Heart right ventricle (tissue), 16 donors: ENCODE measurements at regions not wholly inside any gene's neighbourhood (a gene's known extent, or its start where the extent isn't known, plus 50 kb on each side); places are given as distances from the start of the nearest gene placed in this dataset.
"Not testable (repeated sequence)": the region's sequence is repeated elsewhere in the genome, so short reads cannot be mapped to it uniquely, and the experiment has no call there.

Experiments
- ATAC-seq, 8 donors: fragments of 200-7000 bp; cut with Tn5 transposase; one replicate each; pipeline ENCODE4 v1.9.1; 2020; ENCODE audit warnings: mild to moderate bottlenecking in 8 of 8, moderate library complexity in 8 of 8, moderate number of reproducible peaks in 1 of 8
- DNase-seq, 2 donors: peaks; one replicate each; pipeline ENCODE4 v3.0.0-alpha.2; 2020
- H3K27ac ChIP-seq, 10 donors: fragments of 200-600 bp; sonication (generic) in 2 of 10; one replicate each; pipeline versions ENCODE4 v1.5.0 to v1.8.0; 2020 to 2022; ENCODE audit warnings: mild to moderate bottlenecking in 3 of 10
- H3K27me3 ChIP-seq, 7 donors: fragments of 200-600 bp; one replicate each; pipeline ENCODE4 v1.8.0; 2021 to 2022; ENCODE audit warnings: mild to moderate bottlenecking in 2 of 7
- H3K36me3 ChIP-seq, 9 donors: fragments of 200-600 bp; sonication (generic) in 1 of 9; one replicate each; pipeline versions ENCODE4 v1.5.0 to v1.8.0; 2020 to 2022; ENCODE audit warnings: mild to moderate bottlenecking in 2 of 9
- H3K4me1 ChIP-seq, 9 donors: fragments of 200-600 bp; sonication (generic) in 1 of 9; one replicate each; pipeline versions ENCODE4 v1.5.0 to v1.8.0; 2020 to 2022; ENCODE audit warnings: mild to moderate bottlenecking in 4 of 9
- H3K4me3 ChIP-seq, 10 donors: fragments of 200-600 bp; sonication (generic) in 2 of 10; one replicate each; pipeline versions ENCODE4 v1.5.0 to v1.8.0; 2020 to 2022; ENCODE audit warnings: mild to moderate bottlenecking in 7 of 10, moderate library complexity in 2 of 10
- H3K9me3 ChIP-seq, 11 donors: fragments of 200-600 bp in 10 of 11; sonication (generic) in 2 of 11; one replicate each; pipeline versions ENCODE4 v1.5.0 to v1.8.0; 2013 to 2022; ENCODE audit warnings: mild to moderate bottlenecking in 2 of 11, control low read depth in 1 of 11, moderate library complexity in 1 of 11
- CTCF ChIP-seq, 9 donors: fragments of 200-600 bp; sonication (generic) in 2 of 9; IDR thresholded peaks; one replicate each; pipeline versions ENCODE4 v1.5.0 to v1.8.0; 2021 to 2022; ENCODE audit warnings: antibody characterized with exemption in 9 of 9, mild to moderate bottlenecking in 5 of 9, moderate library complexity in 1 of 9
- WGBS, 2 donors: extraction: QIAGEN DNeasy Blood & Tissue Kit; methylation state at CpG; one replicate each; pipeline ENCODE4 v1.1.7; 2013; ENCODE audit warnings: inconsistent platforms in 1 of 2; 5-methylcytosine and 5-hydroxymethylcytosine counted together
- intact Hi-C, 10 donors: fragments of 100-400 bp; cut with DNase I; formaldehyde crosslinking; loops; one replicate each; pipeline versions ENCODE4 v1.11.1 to v1.14.2; 2022
- donor health status: Arrhythmogenic right ventricular cardiomyopathy.
- donor health status: ischemic (EF 13 %, LVEDD 7.1; RV severe dilation, severe dysfunction).
- donor health status: healthy with polysubstance abuse.
- donor health status: DM: no; HTN: yes; CAD: no.
- donor health status: DM: no; HTN: no; CAD: no.
- donor health status: ischemic (EF 25% LVEDD 6.9; RV normal size, moderate dysfunction).
- donor health status: ischemic (EF 25% LVEDD 5.7; RV mildly dilated, moderate dysfunction).
- donor health status: healthy.
- donor health status: DM: yes; HTN: yes; CAD: no.
- donor health status: Ischemic cardiomyopathy.
- donor health status: ischemic (EF 35%, LVEDD 5.7; RV mildly dilated, moderate dysfunction).
- donor health status: nonischemic (EF 11% LVEDD 7.7; RV severe dilation, severe dysfunction).
- donor health status: DM: yes; HTN: yes; CAD: no.
- donor health status: PGD.
- donor health status: ischemic (EF 29% LVEDD 5.4; RV normal size, mild dysfunction).
- donor health status: nonischemic (EF 23%, LVEDD 6.1; RV moderate dilation, normal function).

- Histone ChIP-seq H3K4me1 (no peaks in the 10 kb centered on the region), H3K4me3 (no peak overlapping the region), H3K27ac (no peak overlapping the region), H3K27me3 (no peaks in the 10 kb centered on the region), H3K36me3 (no peaks in the 10 kb centered on the region), H3K9me3 (no peaks in the 10 kb centered on the region)
- 72 to 78% methylated on average over 2 of the region's 2 CpGs for WGBS, 2 donors
- ATAC-seq (no peak), DNase-seq (no peak)
- TF ChIP-seq CTCF (IDR thresholded peaks at IDR 0.05), result no peak
- intact Hi-C loops, result no loop called here
These were observed 803.1 kb downstream of the IGSF11 start for GRCh38 chr3:118231578-118231977.

GRCh38 chr3:118239253-118239652, 795.4 kb downstream of the IGSF11 start:
- no peak for TF ChIP-seq CTCF (IDR thresholded peaks at IDR 0.05)
- no peak overlapping the region for H3K27ac ChIP-seq
- H3K36me3 ChIP-seq, result no peaks in the 10 kb centered on the region
- no peaks in the 10 kb centered on the region for H3K4me1 ChIP-seq
- no peak for DNase-seq
- ATAC-seq, result no peak
- intact Hi-C loops, result no loop called here
- H3K27me3 ChIP-seq, result no peaks in the 10 kb centered on the region
- H3K4me3 ChIP-seq, result no peak overlapping the region
- 86 to 92% methylated on average over 5 of the region's 5 CpGs for WGBS, 2 donors
- no peaks in the 10 kb centered on the region for H3K9me3 ChIP-seq

DNA sequence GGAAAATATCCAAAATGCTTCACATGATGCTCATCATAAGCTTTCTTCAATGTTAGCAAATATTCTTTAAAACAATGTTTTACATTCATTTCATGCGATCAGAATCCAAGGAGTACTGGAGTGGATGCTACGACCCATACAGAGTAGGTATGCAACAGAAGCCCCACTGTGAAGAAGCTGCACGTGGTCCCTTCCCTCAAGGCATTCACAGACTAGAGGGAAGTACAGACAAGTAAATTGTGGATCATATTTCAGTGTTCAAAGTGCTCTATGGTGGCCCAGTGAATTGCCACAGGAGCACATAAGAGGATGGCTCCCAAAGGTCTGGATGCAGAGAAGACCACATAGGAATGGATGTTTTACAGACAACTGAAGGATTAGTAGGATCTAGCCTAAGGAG, 789.9 kb downstream of the IGSF11 start:
- no peak for ATAC-seq
- intact Hi-C loops, result no loop called here
- Histone ChIP-seq H3K4me1 (no peaks in the 10 kb centered on the region), H3K27ac (no peak overlapping the region), H3K36me3 (no peaks in the 10 kb centered on the region), H3K27me3 (no peaks in the 10 kb centered on the region), H3K4me3 (no peak overlapping the region), H3K9me3 (no peaks in the 10 kb centered on the region)
- 69 to 78% methylated on average over 3 of the region's 3 CpGs for WGBS, 2 donors
- TF ChIP-seq CTCF (IDR thresholded peaks at IDR 0.05), result no peak
- DNase-seq, result no peak

DNA sequence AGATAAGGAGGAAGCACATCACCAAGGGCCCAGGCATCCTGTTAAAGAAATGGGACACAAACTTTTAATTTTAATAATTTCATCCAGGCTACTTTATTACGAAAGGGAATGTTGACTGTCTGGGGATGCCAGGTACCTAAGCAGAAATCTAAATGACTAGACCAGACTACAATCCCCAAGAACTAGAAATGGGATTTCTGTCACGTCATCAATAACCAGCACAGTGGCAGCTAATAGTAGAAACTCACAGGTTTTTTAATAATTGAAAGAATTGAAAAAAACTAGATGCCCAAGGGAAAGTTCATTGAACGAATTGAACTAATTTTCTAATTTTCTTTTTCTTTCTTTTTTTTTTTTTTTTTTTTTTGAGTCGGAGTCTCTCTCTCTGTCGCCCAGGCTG, 789.3 kb downstream of the IGSF11 start:
- no peak for TF ChIP-seq CTCF (IDR thresholded peaks at IDR 0.05)
- no peak overlapping the region for H3K27ac ChIP-seq
- H3K4me1 ChIP-seq, result no peaks in the 10 kb centered on the region
- H3K36me3 ChIP-seq, result no peaks in the 10 kb centered on the region
- WGBS, 2 donors, result 81 to 87% methylated on average over 4 to 5 of the region's 5 CpGs
- H3K27me3 ChIP-seq, result no peaks in the 10 kb centered on the region
- H3K9me3 ChIP-seq, result no peaks in the 10 kb centered on the region
- DNase-seq (no peak), ATAC-seq (no peak)
- intact Hi-C loops, result no loop called here
- H3K4me3 ChIP-seq, result no peak overlapping the region

- ATAC-seq, intact Hi-C loops, H3K4me3 ChIP-seq, H3K27ac ChIP-seq, H3K27me3 ChIP-seq, H3K4me1 ChIP-seq, DNase-seq, H3K36me3 ChIP-seq: not testable (repeated sequence)
- peaks cover 0 to 15% (median 0%) of the 10 kb centered on the region in 11 donors for H3K9me3 ChIP-seq
- 91 to 92% methylated on average over 1 of the region's 1 CpG for WGBS, 2 donors
These were observed 775.8 kb downstream of the IGSF11 start for GRCh38 chr3:118258850-118259249.
